ENCODE measurements at regions not wholly inside any gene's neighbourhood (a gene's known extent, or its start where the extent isn't known, plus 50 kb on each side); places are given as distances from the start of the nearest gene placed in this dataset.

DNA sequence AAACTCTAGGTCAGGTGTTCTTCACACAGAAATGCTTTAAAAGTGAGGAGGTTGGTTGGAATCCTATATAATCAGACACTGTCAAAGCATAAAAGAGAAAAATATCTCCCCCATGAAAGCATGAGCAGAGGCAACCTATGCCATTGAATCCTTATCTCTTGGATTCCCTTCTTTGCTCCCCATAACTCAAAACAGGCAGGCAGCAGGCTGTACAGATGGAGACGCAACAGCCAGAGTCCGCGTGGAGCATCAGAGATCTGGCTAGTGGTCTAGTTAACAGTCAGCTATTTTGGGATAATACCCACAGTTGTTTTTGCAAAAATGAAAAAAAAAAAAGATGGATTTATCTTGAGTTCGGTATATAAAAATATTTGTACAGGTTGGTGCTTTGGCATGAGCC is 490.0 kb upstream of the TENM3 start (continued):
- TF ChIP-seq, protein P1, sequence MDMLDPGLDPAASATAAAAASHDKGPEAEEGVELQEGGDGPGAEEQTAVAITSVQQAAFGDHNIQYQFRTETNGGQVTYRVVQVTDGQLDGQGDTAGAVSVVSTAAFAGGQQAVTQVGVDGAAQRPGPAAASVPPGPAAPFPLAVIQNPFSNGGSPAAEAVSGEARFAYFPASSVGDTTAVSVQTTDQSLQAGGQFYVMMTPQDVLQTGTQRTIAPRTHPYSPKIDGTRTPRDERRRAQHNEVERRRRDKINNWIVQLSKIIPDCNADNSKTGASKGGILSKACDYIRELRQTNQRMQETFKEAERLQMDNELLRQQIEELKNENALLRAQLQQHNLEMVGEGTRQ (IDR thresholded peaks at IDR 0.05; ENCODE audit: borderline replicate concordance, low read depth, low read length) = no peak

DNA sequence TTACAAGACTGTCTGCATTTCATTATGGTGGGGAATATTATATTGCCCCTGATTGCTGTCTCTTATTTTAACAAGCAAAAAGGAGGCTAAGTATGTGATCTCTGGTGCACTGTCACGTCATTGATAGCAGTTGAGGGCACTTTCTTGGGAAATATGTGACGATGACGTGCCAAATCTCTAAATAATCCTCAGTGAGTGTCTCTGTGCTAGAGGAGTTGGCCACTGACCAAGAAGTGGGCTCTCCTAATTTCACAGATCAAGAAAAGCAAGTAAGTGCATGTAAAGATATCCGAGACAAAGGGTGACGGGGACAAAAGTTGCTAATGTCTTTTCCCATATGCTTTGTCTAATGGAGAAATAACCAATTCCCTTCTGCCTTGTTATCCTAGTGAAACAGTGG is 487.4 kb upstream of the TENM3 start:
- CTCF ChIA-PET = no interaction called here
- no peak for ATAC-seq
- 17% methylated on average over 5 of the region's 5 CpGs for WGBS (ENCODE audit: insufficient coverage, insufficient replicate concordance, low lambda C conversion rate, missing lambda C conversion rate)
- H3K9ac ChIP-seq (ENCODE audit: control insufficient read depth, insufficient read depth, low read length) = no peak overlapping the region
- H3K9me3 ChIP-seq (replicated peaks; ENCODE audit: control insufficient read depth, insufficient read depth, low read length) = no peaks in the 10 kb centered on the region
- H2AFZ ChIP-seq (ENCODE audit: control insufficient read depth, low read depth, low read length) = no peak overlapping the region
- no peaks in the 10 kb centered on the region for H3K36me3 ChIP-seq (ENCODE audit: control insufficient read depth in 2 of 2, insufficient read depth in 2 of 2, low read length in 1 of 2)
- in situ Hi-C loops (cut with MboI) (no loop called here), intact Hi-C loops (cut with micrococcal nuclease; ENCODE audit: unreplicated experiment) (no loop called here)
- RAD21 ChIA-PET (ENCODE audit: unreplicated experiment) = interaction anchor here (0.6 kb wide), 1 partner anchor 339 kb away, joined by 4 read pairs; no protein-coding TSS in a partner anchor
- H3K79me2 ChIP-seq (ENCODE audit: control insufficient read depth, insufficient read depth, low read length) = no peaks in the 10 kb centered on the region
- H3K4me3 ChIP-seq = no peak overlapping the region
- POLR2A ChIA-PET = no interaction called here
- FAIRE-seq = no peak
- H3K27me3 ChIP-seq (replicated peaks in 1 of 2; ENCODE audit: control insufficient read depth in 2 of 2, insufficient read depth in 2 of 2, low read length in 1 of 2) = no peaks in the 10 kb centered on the region
- H3K4me2 ChIP-seq (ENCODE audit: control insufficient read depth, insufficient read depth) = no peak overlapping the region
- BruUV-seq (replicated peaks) = no TSS peak
- H4K20me1 ChIP-seq (ENCODE audit: control insufficient read depth, insufficient read depth) = no peaks in the 10 kb centered on the region
- H3K4me1 ChIP-seq (ENCODE audit: control insufficient read depth, insufficient read depth, low read length) = no peaks in the 10 kb centered on the region
- no peak overlapping the region for H3K27ac ChIP-seq (ENCODE audit: control insufficient read depth, insufficient read depth)
- DNase-seq (ENCODE audit: low read depth, low spot score) = no peak
- SMC1A ChIA-PET (ENCODE audit: uncharacterized antibody, unreplicated experiment) = interaction anchor here (0.8 to 1.6 kb wide), 2 partner anchors 45 to 76 kb away, joined by 3 to 8 read pairs; no protein-coding TSS in a partner anchor
- TF ChIP-seq CHD4 (IDR thresholded peaks at IDR 0.05) (no peak), NFXL1 (IDR thresholded peaks at IDR 0.05; ENCODE audit: borderline replicate concordance) (no peak), POLR2A (IDR thresholded peaks at IDR 0.05; ENCODE audit: low read depth, low read length) (no peak), SMC3 (IDR thresholded peaks at IDR 0.05; ENCODE audit: borderline replicate concordance, low read length) (no peak), MTA3 (IDR thresholded peaks at IDR 0.05; ENCODE audit: borderline replicate concordance, low read length) (no peak), CBFB (IDR thresholded peaks at IDR 0.05; ENCODE audit: low read depth) (no peak)
- TF ChIP-seq, protein P2, sequence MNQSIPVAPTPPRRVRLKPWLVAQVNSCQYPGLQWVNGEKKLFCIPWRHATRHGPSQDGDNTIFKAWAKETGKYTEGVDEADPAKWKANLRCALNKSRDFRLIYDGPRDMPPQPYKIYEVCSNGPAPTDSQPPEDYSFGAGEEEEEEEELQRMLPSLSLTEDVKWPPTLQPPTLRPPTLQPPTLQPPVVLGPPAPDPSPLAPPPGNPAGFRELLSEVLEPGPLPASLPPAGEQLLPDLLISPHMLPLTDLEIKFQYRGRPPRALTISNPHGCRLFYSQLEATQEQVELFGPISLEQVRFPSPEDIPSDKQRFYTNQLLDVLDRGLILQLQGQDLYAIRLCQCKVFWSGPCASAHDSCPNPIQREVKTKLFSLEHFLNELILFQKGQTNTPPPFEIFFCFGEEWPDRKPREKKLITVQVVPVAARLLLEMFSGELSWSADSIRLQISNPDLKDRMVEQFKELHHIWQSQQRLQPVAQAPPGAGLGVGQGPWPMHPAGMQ (IDR thresholded peaks at IDR 0.05; ENCODE audit: borderline replicate concordance) = no peak
- TF ChIP-seq, protein P3, sequence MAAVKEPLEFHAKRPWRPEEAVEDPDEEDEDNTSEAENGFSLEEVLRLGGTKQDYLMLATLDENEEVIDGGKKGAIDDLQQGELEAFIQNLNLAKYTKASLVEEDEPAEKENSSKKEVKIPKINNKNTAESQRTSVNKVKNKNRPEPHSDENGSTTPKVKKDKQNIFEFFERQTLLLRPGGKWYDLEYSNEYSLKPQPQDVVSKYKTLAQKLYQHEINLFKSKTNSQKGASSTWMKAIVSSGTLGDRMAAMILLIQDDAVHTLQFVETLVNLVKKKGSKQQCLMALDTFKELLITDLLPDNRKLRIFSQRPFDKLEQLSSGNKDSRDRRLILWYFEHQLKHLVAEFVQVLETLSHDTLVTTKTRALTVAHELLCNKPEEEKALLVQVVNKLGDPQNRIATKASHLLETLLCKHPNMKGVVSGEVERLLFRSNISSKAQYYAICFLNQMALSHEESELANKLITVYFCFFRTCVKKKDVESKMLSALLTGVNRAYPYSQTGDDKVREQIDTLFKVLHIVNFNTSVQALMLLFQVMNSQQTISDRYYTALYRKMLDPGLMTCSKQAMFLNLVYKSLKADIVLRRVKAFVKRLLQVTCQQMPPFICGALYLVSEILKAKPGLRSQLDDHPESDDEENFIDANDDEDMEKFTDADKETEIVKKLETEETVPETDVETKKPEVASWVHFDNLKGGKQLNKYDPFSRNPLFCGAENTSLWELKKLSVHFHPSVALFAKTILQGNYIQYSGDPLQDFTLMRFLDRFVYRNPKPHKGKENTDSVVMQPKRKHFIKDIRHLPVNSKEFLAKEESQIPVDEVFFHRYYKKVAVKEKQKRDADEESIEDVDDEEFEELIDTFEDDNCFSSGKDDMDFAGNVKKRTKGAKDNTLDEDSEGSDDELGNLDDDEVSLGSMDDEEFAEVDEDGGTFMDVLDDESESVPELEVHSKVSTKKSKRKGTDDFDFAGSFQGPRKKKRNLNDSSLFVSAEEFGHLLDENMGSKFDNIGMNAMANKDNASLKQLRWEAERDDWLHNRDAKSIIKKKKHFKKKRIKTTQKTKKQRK (IDR thresholded peaks at IDR 0.05; ENCODE audit: low read depth, low read length) = no peak
- TF ChIP-seq, protein P4, sequence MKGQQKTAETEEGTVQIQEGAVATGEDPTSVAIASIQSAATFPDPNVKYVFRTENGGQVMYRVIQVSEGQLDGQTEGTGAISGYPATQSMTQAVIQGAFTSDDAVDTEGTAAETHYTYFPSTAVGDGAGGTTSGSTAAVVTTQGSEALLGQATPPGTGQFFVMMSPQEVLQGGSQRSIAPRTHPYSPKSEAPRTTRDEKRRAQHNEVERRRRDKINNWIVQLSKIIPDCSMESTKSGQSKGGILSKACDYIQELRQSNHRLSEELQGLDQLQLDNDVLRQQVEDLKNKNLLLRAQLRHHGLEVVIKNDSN (IDR thresholded peaks at IDR 0.05; ENCODE audit: borderline replicate concordance, extremely low read length, insufficient read depth, low read depth, low read length) = no peak
- TF ChIP-seq, protein P5, sequence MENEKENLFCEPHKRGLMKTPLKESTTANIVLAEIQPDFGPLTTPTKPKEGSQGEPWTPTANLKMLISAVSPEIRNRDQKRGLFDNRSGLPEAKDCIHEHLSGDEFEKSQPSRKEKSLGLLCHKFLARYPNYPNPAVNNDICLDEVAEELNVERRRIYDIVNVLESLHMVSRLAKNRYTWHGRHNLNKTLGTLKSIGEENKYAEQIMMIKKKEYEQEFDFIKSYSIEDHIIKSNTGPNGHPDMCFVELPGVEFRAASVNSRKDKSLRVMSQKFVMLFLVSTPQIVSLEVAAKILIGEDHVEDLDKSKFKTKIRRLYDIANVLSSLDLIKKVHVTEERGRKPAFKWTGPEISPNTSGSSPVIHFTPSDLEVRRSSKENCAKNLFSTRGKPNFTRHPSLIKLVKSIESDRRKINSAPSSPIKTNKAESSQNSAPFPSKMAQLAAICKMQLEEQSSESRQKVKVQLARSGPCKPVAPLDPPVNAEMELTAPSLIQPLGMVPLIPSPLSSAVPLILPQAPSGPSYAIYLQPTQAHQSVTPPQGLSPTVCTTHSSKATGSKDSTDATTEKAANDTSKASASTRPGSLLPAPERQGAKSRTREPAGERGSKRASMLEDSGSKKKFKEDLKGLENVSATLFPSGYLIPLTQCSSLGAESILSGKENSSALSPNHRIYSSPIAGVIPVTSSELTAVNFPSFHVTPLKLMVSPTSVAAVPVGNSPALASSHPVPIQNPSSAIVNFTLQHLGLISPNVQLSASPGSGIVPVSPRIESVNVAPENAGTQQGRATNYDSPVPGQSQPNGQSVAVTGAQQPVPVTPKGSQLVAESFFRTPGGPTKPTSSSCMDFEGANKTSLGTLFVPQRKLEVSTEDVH (IDR thresholded peaks at IDR 0.05; ENCODE audit: low read depth, partially characterized antibody) = no peak
- TF ChIP-seq, protein P6, sequence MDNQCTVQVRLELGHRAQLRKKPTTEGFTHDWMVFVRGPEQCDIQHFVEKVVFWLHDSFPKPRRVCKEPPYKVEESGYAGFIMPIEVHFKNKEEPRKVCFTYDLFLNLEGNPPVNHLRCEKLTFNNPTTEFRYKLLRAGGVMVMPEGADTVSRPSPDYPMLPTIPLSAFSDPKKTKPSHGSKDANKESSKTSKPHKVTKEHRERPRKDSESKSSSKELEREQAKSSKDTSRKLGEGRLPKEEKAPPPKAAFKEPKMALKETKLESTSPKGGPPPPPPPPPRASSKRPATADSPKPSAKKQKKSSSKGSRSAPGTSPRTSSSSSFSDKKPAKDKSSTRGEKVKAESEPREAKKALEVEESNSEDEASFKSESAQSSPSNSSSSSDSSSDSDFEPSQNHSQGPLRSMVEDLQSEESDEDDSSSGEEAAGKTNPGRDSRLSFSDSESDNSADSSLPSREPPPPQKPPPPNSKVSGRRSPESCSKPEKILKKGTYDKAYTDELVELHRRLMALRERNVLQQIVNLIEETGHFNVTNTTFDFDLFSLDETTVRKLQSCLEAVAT (IDR thresholded peaks at IDR 0.05) = no peak

All from GM12878 (cell line).